Glutamatergic neuron (in vitro differentiated cells): ENCODE measurements at regions not wholly inside any gene's neighbourhood (a gene's known extent, or its start where the extent isn't known, plus 50 kb on each side); places are given as distances from the start of the nearest gene placed in this dataset.

ENCODE experiments used
- DNase-seq: peaks from one replicate; pipeline ENCODE4 v3.0.0; 2022
- H3K27ac Mint-ChIP-seq: one replicate; pipeline ENCODE4 v1.8.0; 2020; ENCODE audit warnings: mild to moderate bottlenecking, mixed read lengths, inconsistent platforms; ENCODE audit not compliant: unreplicated experiment
- H3K27me3 Mint-ChIP-seq: one replicate; pipeline ENCODE4 v1.8.0; 2020; ENCODE audit warnings: mild to moderate bottlenecking, moderate library complexity, mixed read lengths, inconsistent platforms; ENCODE audit not compliant: unreplicated experiment
- H3K36me3 Mint-ChIP-seq: one replicate; pipeline ENCODE4 v1.8.0; 2020; ENCODE audit warnings: mild to moderate bottlenecking, mixed read lengths, inconsistent platforms; ENCODE audit not compliant: unreplicated experiment
- H3K4me1 Mint-ChIP-seq: one replicate; pipeline ENCODE4 v1.8.0; 2020; ENCODE audit warnings: mild to moderate bottlenecking, low read depth, mixed read lengths, inconsistent platforms; ENCODE audit not compliant: unreplicated experiment
- H3K4me3 Mint-ChIP-seq: one replicate; pipeline ENCODE4 v1.8.0; 2020; ENCODE audit warnings: mild to moderate bottlenecking, mixed read lengths, inconsistent platforms; ENCODE audit not compliant: unreplicated experiment
- H3K9me3 Mint-ChIP-seq: one replicate; pipeline ENCODE4 v1.8.0; 2020; ENCODE audit warnings: mild to moderate bottlenecking, moderate library complexity, mixed read lengths, inconsistent platforms; ENCODE audit not compliant: unreplicated experiment
- CTCF ChIP-seq: fragments of 200-600 bp; sonication (generic); IDR thresholded peaks from one replicate; pipeline ENCODE4 v1.5.0; 2021; ENCODE audit not compliant: partially characterized antibody, unreplicated experiment

- Mint-ChIP-seq H3K9me3 (no peaks in the 10 kb centered on the region), H3K4me3 (no peak overlapping the region), H3K27ac (no peak overlapping the region), H3K27me3 (no peaks in the 10 kb centered on the region), H3K4me1 (peaks cover 5% of the 10 kb centered on the region), H3K36me3 (no peaks in the 10 kb centered on the region)
- DNase-seq = no peak
- no peak for TF ChIP-seq CTCF
Measured at GRCh38 chr5:28751396-28751795, 1713.0 kb upstream of the CDH9 start.

GRCh38 chr5:28750251-28750650, 1711.9 kb upstream of the CDH9 start:
- Mint-ChIP-seq H3K27ac (no peak overlapping the region), H3K9me3 (no peaks in the 10 kb centered on the region), H3K27me3 (no peaks in the 10 kb centered on the region), H3K4me1 (peaks cover 5% of the 10 kb centered on the region), H3K36me3 (no peaks in the 10 kb centered on the region), H3K4me3 (no peak overlapping the region)
- DNase-seq = no peak
- TF ChIP-seq CTCF = no peak

DNA sequence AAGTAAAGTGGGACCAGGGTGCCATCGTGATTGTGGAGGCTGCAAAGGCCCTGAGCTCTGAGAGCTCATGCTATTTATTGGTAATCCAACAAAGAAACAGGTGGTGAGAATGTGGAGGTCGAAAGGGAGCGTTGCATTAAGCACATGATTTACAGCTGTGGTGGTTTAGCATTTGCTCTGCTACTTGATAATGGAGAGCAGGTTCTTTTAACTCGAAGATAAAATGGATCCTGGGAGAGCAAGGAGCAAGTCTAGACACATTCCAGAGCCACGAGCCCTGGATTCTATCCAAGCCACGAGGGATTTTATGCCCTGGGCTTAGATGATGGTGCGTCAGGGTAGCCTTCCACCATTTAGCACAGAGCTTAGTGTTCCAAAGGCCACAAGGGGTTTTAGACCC, 1710.1 kb upstream of the CDH9 start:
- no peaks in the 10 kb centered on the region for H3K36me3 Mint-ChIP-seq
- peaks cover 5% of the 10 kb centered on the region for H3K4me1 Mint-ChIP-seq
- H3K9me3 Mint-ChIP-seq = no peaks in the 10 kb centered on the region

GRCh38 chr5:28743716-28744110, 1705.3 kb upstream of the CDH9 start:
- Mint-ChIP-seq H3K9me3 (no peaks in the 10 kb centered on the region), H3K27ac (no peak overlapping the region), H3K4me1 (peaks cover 9% of the 10 kb centered on the region), H3K36me3 (no peaks in the 10 kb centered on the region), H3K4me3 (no peak overlapping the region), H3K27me3 (peaks cover 3% of the 10 kb centered on the region)
- TF ChIP-seq CTCF = no peak
- DNase-seq = no peak

More for the DNA sequence above, 1710.1 kb upstream of the CDH9 start:
- Mint-ChIP-seq H3K27me3 (no peaks in the 10 kb centered on the region), H3K4me3 (no peak overlapping the region), H3K27ac (no peak overlapping the region)
- TF ChIP-seq CTCF = no peak
- no peak for DNase-seq

DNA sequence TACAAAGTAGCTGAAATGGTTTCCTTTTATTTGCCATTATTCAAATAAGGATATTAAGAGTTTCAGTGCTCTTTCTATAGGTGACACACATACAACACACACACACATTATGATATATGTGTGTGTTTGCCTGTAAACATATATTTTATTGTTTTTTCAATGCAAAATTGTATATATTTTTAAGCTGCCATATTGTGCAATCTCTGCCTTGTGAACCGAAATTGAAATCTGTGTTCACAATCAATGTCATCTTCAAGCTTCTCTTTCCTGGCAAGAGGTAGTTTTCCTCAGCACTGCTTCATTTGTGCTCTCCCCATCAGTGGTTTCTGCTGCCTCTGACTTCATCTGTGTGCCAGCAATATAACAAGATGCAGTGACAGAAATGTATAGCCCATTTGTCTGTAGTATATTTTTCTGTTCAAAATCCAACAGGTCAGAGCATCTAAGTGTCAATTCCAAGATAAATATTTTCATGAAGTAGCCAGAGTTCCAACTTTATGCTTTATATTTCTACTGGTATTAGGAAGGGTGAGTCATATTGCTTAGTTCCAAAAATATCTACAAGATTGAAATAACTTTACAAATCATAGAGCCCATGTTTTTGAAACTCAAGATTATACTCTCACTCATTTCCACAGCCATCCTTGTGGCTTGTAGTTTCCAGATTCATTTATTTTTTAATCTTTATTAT, 1704.8 kb upstream of the CDH9 start:
- Mint-ChIP-seq H3K27ac (no peak overlapping the region), H3K36me3 (no peaks in the 10 kb centered on the region), H3K4me3 (no peak overlapping the region), H3K4me1 (peaks cover 9% of the 10 kb centered on the region), H3K27me3 (peaks cover 3% of the 10 kb centered on the region), H3K9me3 (no peaks in the 10 kb centered on the region)
- DNase-seq = no peak
- TF ChIP-seq CTCF = no peak
